ENCODE measurements at regions not wholly inside any gene's neighbourhood (a gene's known extent, or its start where the extent isn't known, plus 50 kb on each side); places are given as distances from the start of the nearest gene placed in this dataset.

GRCh38 chr4:116150152-116150551 is 935.2 kb downstream of the TRAM1L1 start:
- H3K27me3 ChIP-seq, result no peaks in the 10 kb centered on the region
- no peak overlapping the region for H3K27ac ChIP-seq
- TF ChIP-seq CTCF (IDR thresholded peaks at IDR 0.05) (no peak), EP300 (IDR thresholded peaks at IDR 0.05) (no peak), POLR2A (IDR thresholded peaks at IDR 0.05) (no peak), POLR2AphosphoS5 (IDR thresholded peaks at IDR 0.05) (no peak)
- no peak for DNase-seq
- no peak overlapping the region for H3K4me3 ChIP-seq
- no peaks in the 10 kb centered on the region for H3K4me1 ChIP-seq
- intact Hi-C loops (cut with DNase I; ENCODE audit: low total_unique reads), result no loop called here
- H3K36me3 ChIP-seq, result no peaks in the 10 kb centered on the region
- no peaks in the 10 kb centered on the region for H3K9me3 ChIP-seq
- 82 to 92% (median 90%) methylated on average over 1 of the region's 1 CpG for WGBS, 5 donors

- 50 to 67% (median 61%) methylated on average over 2 of the region's 2 CpGs for WGBS, 5 donors
- TF ChIP-seq POLR2A (IDR thresholded peaks at IDR 0.05) (no peak), POLR2AphosphoS5 (IDR thresholded peaks at IDR 0.05) (no peak), EP300 (IDR thresholded peaks at IDR 0.05) (no peak), CTCF (IDR thresholded peaks at IDR 0.05) (no peak)
These were observed 942.2 kb downstream of the TRAM1L1 start for GRCh38 chr4:116143198-116143597.

GRCh38 chr4:116132946-116133345 is 952.4 kb downstream of the TRAM1L1 start:
- H3K27ac ChIP-seq, result no peak overlapping the region
- H3K27me3 ChIP-seq, result no peaks in the 10 kb centered on the region
- DNase-seq, result no peak
- 86 to 92% (median 90%) methylated on average over 3 of the region's 3 CpGs for WGBS, 5 donors
- TF ChIP-seq CTCF (IDR thresholded peaks at IDR 0.05) (no peak), POLR2A (IDR thresholded peaks at IDR 0.05) (no peak), POLR2AphosphoS5 (IDR thresholded peaks at IDR 0.05) (no peak), EP300 (IDR thresholded peaks at IDR 0.05) (no peak)
- H3K9me3 ChIP-seq, result peaks cover 0 to 3% (median 0%) of the 10 kb centered on the region in 4 donors
- intact Hi-C loops (cut with DNase I; ENCODE audit: low total_unique reads), result no loop called here
- H3K4me3 ChIP-seq, result no peak overlapping the region
- no peaks in the 10 kb centered on the region for H3K4me1 ChIP-seq
- no peaks in the 10 kb centered on the region for H3K36me3 ChIP-seq

More at GRCh38 chr4:116143198-116143597, 942.2 kb downstream of the TRAM1L1 start:
- DNase-seq, result no peak
- Histone ChIP-seq H3K27ac (no peak overlapping the region), H3K9me3 (no peaks in the 10 kb centered on the region), H3K27me3 (no peaks in the 10 kb centered on the region), H3K36me3 (no peaks in the 10 kb centered on the region), H3K4me1 (no peaks in the 10 kb centered on the region), H3K4me3 (no peak overlapping the region)
- intact Hi-C loops (cut with DNase I; ENCODE audit: low total_unique reads), result no loop called here

- H3K27me3 ChIP-seq, result no peaks in the 10 kb centered on the region
- H3K4me3 ChIP-seq, result no peak overlapping the region
- no peaks in the 10 kb centered on the region for H3K9me3 ChIP-seq
- H3K4me1 ChIP-seq, result no peaks in the 10 kb centered on the region
- intact Hi-C loops (cut with DNase I; ENCODE audit: low total_unique reads), result no loop called here
- TF ChIP-seq CTCF (IDR thresholded peaks at IDR 0.05), result no peak
- TF ChIP-seq POLR2A (IDR thresholded peaks at IDR 0.05), result no peak
- TF ChIP-seq POLR2AphosphoS5 (IDR thresholded peaks at IDR 0.05), result no peak
- no peak for TF ChIP-seq EP300 (IDR thresholded peaks at IDR 0.05)
- WGBS, 5 donors, result 85 to 94% (median 89%) methylated on average over 2 of the region's 2 CpGs
- H3K27ac ChIP-seq, result no peak overlapping the region
- DNase-seq, result no peak
- no peaks in the 10 kb centered on the region for H3K36me3 ChIP-seq
These were observed 958.6 kb downstream of the TRAM1L1 start for GRCh38 chr4:116126794-116127193.
